ENCODE measurements at regions not wholly inside any gene's neighbourhood (a gene's known extent, or its start where the extent isn't known, plus 50 kb on each side); places are given as distances from the start of the nearest gene placed in this dataset.

GRCh38 chr2:145916799-145917198 is 1396.9 kb upstream of the ZEB2 start (continued):
- TF ChIP-seq, protein P1, sequence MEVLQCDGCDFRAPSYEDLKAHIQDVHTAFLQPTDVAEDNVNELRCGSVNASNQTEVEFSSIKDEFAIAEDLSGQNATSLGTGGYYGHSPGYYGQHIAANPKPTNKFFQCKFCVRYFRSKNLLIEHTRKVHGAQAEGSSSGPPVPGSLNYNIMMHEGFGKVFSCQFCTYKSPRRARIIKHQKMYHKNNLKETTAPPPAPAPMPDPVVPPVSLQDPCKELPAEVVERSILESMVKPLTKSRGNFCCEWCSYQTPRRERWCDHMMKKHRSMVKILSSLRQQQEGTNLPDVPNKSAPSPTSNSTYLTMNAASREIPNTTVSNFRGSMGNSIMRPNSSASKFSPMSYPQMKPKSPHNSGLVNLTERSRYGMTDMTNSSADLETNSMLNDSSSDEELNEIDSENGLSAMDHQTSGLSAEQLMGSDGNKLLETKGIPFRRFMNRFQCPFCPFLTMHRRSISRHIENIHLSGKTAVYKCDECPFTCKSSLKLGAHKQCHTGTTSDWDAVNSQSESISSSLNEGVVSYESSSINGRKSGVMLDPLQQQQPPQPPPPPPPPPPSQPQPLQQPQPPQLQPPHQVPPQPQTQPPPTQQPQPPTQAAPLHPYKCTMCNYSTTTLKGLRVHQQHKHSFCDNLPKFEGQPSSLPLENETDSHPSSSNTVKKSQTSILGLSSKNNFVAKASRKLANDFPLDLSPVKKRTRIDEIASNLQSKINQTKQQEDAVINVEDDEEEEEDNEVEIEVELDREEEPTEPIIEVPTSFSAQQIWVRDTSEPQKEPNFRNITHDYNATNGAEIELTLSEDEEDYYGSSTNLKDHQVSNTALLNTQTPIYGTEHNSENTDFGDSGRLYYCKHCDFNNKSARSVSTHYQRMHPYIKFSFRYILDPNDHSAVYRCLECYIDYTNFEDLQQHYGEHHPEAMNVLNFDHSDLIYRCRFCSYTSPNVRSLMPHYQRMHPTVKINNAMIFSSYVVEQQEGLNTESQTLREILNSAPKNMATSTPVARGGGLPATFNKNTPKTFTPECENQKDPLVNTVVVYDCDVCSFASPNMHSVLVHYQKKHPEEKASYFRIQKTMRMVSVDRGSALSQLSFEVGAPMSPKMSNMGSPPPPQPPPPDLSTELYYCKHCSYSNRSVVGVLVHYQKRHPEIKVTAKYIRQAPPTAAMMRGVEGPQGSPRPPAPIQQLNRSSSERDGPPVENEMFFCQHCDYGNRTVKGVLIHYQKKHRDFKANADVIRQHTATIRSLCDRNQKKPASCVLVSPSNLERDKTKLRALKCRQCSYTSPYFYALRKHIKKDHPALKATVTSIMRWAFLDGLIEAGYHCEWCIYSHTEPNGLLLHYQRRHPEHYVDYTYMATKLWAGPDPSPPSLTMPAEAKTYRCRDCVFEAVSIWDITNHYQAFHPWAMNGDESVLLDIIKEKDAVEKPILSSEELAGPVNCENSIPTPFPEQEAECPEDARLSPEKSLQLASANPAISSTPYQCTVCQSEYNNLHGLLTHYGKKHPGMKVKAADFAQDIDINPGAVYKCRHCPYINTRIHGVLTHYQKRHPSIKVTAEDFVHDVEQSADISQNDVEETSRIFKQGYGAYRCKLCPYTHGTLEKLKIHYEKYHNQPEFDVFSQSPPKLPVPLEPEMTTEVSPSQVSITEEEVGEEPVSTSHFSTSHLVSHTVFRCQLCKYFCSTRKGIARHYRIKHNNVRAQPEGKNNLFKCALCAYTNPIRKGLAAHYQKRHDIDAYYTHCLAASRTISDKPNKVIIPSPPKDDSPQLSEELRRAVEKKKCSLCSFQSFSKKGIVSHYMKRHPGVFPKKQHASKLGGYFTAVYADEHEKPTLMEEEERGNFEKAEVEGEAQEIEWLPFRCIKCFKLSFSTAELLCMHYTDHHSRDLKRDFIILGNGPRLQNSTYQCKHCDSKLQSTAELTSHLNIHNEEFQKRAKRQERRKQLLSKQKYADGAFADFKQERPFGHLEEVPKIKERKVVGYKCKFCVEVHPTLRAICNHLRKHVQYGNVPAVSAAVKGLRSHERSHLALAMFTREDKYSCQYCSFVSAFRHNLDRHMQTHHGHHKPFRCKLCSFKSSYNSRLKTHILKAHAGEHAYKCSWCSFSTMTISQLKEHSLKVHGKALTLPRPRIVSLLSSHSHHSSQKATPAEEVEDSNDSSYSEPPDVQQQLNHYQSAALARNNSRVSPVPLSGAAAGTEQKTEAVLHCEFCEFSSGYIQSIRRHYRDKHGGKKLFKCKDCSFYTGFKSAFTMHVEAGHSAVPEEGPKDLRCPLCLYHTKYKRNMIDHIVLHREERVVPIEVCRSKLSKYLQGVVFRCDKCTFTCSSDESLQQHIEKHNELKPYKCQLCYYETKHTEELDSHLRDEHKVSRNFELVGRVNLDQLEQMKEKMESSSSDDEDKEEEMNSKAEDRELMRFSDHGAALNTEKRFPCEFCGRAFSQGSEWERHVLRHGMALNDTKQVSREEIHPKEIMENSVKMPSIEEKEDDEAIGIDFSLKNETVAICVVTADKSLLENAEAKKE (CRISPR knock-in tag; IDR thresholded peaks at IDR 0.05): no peak
- TF ChIP-seq EZH2 (IDR thresholded peaks at IDR 0.05; ENCODE audit: low read depth, unreplicated experiment) (no peak), ZNF114 (CRISPR knock-in tag; IDR thresholded peaks at IDR 0.05) (no peak), POLR2AphosphoS5 (IDR thresholded peaks at IDR 0.05; ENCODE audit: low read depth) (no peak)
- TF ChIP-seq, protein P2, sequence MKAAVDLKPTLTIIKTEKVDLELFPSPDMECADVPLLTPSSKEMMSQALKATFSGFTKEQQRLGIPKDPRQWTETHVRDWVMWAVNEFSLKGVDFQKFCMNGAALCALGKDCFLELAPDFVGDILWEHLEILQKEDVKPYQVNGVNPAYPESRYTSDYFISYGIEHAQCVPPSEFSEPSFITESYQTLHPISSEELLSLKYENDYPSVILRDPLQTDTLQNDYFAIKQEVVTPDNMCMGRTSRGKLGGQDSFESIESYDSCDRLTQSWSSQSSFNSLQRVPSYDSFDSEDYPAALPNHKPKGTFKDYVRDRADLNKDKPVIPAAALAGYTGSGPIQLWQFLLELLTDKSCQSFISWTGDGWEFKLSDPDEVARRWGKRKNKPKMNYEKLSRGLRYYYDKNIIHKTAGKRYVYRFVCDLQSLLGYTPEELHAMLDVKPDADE (IDR thresholded peaks at IDR 0.05): no peak

GRCh38 chr2:145914716-145915115 is 1394.8 kb upstream of the ZEB2 start:
- Mint-ChIP-seq H3K27me3 (ENCODE audit: insufficient read depth, low read depth, poor library complexity) (no peaks in the 10 kb centered on the region), H3K36me3 (ENCODE audit: low read depth) (no peaks in the 10 kb centered on the region), H3K27ac (no peak overlapping the region), H3K4me1 (peaks cover 11% of the 10 kb centered on the region; the same call in 2 of the 3 replicates), H3K4me3 (no peak overlapping the region), H3K9me3 (no peaks in the 10 kb centered on the region)
- Histone ChIP-seq H3K4me3 (no peak overlapping the region), H4K20me1 (replicated peaks; ENCODE audit: insufficient read depth) (no peaks in the 10 kb centered on the region), H3K36me3 (ENCODE audit: insufficient read depth) (no peaks in the 10 kb centered on the region), H3K79me2 (replicated peaks; ENCODE audit: insufficient read depth) (no peaks in the 10 kb centered on the region), H3K4me1 (ENCODE audit: insufficient read depth) (peaks cover 14% of the 10 kb centered on the region), H3K27ac (ENCODE audit: low read depth) (no peak overlapping the region), H3F3A (replicated peaks; ENCODE audit: low read depth) (no peaks in the 10 kb centered on the region), H2AFZ (no peak overlapping the region), H3K9me2 (ENCODE audit: insufficient read depth) (no peaks in the 10 kb centered on the region), H3K4me2 (no peak overlapping the region), H3K27me3 (ENCODE audit: insufficient read depth) (no peaks in the 10 kb centered on the region)
- ATAC-seq (no peak), DNase-seq (ENCODE audit: low spot score) (no peak)
- TF ChIP-seq CREB1 (CRISPR knock-in tag; IDR thresholded peaks at IDR 0.05; ENCODE audit: low read depth): no peak
- TF ChIP-seq REST (IDR thresholded peaks at IDR 0.05; ENCODE audit: unreplicated experiment): no peak
- TF ChIP-seq STAT1 (IDR thresholded peaks at IDR 0.05; ENCODE audit: unreplicated experiment): no peak
- no peak for TF ChIP-seq JUNB (IDR thresholded peaks at IDR 0.05; ENCODE audit: unreplicated experiment)
- no peak for TF ChIP-seq CTCF (conservative IDR thresholded peaks at IDR 0.05; ENCODE audit: low read depth in 2 of 2)
- TF ChIP-seq ZNF331 (CRISPR knock-in tag; IDR thresholded peaks at IDR 0.05; ENCODE audit: low read depth): no peak
- TF ChIP-seq ZNF114 (CRISPR knock-in tag; IDR thresholded peaks at IDR 0.05): no peak
- TF ChIP-seq NANOG (IDR thresholded peaks at IDR 0.05; ENCODE audit: borderline replicate concordance): no peak
- TF ChIP-seq EZH2phosphoT487 (IDR thresholded peaks at IDR 0.05; ENCODE audit: unreplicated experiment): no peak
- no peak for TF ChIP-seq EZH2 (IDR thresholded peaks at IDR 0.05; ENCODE audit: low read depth, unreplicated experiment)

Measured in GM23338 (cell line).